ENCODE measurements at regions not wholly inside any gene's neighbourhood (a gene's known extent, or its start where the extent isn't known, plus 50 kb on each side); places are given as distances from the start of the nearest gene placed in this dataset.

DNA sequence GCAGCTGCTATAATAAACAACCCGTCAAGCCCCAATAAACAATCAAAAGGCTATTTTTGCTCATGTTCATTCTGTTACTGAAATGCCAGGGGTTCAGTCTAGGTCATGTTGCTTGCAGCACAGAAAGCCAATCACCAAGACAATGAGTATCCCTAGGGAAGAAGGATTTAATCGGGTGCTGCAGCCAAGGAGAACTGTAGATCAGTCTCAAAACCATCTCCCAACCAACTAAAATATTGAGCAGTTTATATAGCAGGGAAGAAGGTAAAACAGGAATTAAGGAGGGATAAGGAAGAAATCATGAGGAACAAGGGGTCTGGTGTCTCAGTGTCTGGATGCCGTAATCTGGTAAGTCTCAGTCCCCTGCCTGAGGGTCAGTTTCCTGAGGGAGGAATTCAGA lies 169.5 kb downstream of the BLID start:
- no peak for TF ChIP-seq CTCF (conservative IDR thresholded peaks at IDR 0.05)
- no peak for TF ChIP-seq EZH2 (IDR thresholded peaks at IDR 0.05; ENCODE audit: low read depth)
